GM12872 (cell line): ENCODE measurements at regions not wholly inside any gene's neighbourhood (a gene's known extent, or its start where the extent isn't known, plus 50 kb on each side); places are given as distances from the start of the nearest gene placed in this dataset.

Experiments used
- TF ChIP-seq, protein P1 (sequence below): IDR thresholded peaks from 3 replicates; pipeline ENCODE4 v1.5.1; 2011; ENCODE audit warnings: low read depth, mild to moderate bottlenecking, low read length, moderate library complexity; ENCODE audit not compliant: insufficient read depth

DNA sequence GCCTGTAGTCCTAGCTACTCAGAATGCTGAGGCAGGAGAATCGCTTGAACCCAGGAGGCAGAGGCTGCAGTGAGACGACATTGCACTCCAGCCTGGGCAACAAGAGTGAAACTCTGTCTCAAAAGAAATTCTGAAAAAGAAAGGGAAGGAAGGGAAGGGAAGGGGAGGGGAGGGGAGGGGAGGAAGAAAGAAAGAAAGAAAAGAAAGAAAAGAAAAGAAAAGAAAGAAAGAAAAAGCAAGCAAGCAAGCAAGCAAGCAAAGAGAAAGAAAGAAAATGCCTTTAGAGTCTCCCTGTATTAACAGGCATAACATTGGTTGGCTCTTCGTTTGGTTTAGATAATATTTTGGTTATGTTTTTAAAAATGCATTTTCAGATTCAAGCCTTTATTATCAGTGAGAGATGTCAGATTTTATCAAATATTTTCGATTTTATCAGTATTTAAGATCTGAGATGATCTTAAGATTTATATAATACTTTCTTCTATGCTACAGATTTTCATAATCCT is 281.1 kb downstream of the NPIPA8 start:
- TF ChIP-seq, protein P1, sequence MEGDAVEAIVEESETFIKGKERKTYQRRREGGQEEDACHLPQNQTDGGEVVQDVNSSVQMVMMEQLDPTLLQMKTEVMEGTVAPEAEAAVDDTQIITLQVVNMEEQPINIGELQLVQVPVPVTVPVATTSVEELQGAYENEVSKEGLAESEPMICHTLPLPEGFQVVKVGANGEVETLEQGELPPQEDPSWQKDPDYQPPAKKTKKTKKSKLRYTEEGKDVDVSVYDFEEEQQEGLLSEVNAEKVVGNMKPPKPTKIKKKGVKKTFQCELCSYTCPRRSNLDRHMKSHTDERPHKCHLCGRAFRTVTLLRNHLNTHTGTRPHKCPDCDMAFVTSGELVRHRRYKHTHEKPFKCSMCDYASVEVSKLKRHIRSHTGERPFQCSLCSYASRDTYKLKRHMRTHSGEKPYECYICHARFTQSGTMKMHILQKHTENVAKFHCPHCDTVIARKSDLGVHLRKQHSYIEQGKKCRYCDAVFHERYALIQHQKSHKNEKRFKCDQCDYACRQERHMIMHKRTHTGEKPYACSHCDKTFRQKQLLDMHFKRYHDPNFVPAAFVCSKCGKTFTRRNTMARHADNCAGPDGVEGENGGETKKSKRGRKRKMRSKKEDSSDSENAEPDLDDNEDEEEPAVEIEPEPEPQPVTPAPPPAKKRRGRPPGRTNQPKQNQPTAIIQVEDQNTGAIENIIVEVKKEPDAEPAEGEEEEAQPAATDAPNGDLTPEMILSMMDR, result no peak

DNA sequence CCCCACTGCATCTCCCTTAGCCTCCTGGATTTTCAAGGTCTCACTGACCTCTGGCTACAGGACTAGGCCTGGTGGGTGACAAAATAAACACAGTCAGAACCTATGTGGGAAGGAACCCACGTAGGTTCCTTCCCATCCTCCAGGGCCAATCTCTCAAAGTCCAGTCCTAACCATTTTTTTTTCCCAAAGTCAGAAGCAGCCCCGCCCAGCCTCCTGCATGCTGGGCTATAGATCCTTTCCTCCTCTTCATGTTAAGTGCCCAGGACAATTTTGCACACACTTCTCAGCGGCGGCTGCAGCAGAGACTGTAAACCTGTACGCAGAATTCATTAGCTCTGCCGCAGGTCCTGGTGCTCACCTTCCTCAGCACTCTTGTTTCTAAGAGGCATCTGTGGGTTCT is 285.8 kb downstream of the NPIPA8 start:
- TF ChIP-seq, protein P1, result no peak

DNA sequence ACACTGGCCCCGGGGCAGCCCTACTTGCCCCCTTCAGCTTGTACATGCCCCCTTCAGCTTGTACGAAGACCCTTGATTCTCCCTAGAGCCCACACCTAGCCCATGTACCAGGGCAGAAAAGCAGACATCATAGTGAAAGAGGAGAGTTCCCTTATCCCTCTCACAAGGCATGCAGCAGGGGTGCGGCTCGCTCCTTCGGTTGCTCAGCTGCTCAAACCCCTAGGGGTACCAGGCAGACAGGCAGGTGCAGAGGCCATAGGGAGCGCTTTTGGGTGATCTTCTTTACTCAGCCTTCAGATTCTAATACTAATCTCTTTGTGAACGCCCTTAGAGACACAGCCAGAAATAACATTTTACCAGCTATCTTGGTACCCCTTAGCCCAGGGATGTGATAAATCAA is 286.3 kb downstream of the NPIPA8 start:
- TF ChIP-seq, protein P1, result no peak

DNA sequence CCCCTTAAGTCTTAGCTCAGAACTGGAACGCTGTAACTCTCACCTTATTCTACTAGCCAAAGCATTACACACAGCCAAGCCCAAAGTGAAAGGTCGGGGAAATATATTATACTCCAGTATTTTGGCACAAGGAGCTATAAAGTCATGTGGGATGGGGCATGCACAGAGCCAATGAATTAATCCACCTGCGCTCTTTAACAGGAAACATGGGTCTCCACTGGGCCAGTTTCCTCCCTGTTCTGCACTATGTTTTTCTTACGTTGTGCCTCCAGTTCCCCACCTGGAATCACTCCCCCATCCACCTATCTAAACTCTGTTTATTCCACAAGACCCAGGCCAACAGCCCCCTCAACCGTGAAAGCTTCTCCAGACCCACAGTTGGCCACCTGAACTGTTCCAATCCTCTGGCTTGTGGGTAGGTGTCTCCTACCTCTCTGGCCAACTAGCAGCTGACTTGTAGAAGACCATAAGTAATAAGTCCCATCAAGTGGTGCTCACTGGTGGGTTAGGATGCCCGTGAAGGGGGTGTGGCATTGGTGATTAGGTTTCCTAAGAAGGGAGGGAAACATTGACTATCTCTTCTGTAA is 286.9 kb downstream of the NPIPA8 start:
- TF ChIP-seq, protein P1, result no peak

DNA sequence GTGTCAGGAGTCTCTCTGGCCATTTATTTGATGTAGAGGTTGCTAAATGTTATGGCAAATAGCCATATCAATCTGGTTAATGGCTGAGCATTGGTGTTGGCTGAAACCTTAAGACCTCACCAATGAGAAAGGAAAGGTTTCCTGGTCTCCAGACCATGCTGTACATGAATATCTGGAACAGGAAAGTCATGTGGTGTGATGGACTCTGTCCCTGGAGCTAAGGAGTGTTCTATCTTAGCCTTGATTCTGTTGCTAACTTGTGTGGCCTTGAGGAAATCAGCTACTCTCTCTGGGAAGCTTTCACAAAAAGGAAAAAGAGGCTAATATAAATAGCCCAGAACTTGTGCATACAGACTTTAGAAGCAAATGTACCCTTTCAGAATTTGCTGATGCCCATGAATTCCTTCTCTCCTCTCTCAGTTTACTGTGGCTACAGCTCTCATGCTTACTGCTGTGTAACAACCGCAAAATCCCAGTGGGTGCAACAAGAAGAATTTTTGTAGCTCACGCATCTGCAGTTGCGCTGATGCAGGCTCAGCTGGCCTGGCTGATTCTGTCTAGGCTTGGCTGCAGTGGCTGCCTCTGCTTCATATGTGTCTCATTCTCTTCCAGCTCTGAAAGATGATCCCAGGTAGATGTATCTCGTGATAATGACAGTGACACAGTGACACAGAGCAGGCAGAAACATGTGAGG is 287.5 kb downstream of the NPIPA8 start:
- TF ChIP-seq, protein P1, result no peak

DNA sequence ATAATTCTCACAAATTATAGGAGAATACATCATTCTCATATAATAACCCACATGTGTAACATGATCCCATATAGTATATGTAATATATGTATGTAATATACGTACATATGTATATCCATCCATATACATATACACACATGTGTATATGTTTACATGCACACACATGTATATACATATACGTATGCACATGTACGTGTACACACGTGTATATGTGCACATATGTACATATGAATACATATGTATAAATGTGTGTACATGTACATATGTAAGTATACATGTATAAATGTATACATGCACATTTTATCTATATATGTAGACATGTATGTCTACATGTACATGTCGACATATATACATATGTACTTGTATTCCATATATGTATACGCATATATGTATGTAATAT is 288.8 kb downstream of the NPIPA8 start:
- TF ChIP-seq, protein P1, result no peak

DNA sequence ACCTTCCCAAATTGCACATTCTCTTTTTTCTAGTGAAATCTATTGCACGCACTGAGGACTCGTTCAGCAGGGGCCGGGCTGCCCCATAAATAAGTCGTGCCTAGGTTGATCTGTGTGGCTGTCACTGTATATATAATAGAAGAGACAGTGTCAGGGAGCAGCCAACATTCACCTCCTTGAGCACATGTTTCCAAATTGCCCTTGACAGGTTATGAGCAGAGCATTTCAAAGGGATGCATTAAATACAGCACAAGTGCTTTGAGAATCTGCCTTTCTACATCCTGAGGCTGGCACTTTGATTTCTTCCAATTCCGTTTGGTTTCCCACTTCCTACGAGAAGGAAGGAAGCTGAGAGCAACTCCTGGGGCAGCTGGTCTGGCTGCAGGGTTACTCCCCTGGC is 291.2 kb downstream of the NPIPA8 start:
- TF ChIP-seq, protein P1, result no peak
